ENCODE measurements at regions not wholly inside any gene's neighbourhood (a gene's known extent, or its start where the extent isn't known, plus 50 kb on each side); places are given as distances from the start of the nearest gene placed in this dataset.

GRCh38 chr2:51734115-51734514, 702.2 kb upstream of the NRXN1 start:
- TF ChIP-seq CTCF (optimal IDR thresholded peaks at IDR 0.05 in 1 of 3, IDR thresholded peaks at IDR 0.05 in 1 of 3, conservative IDR thresholded peaks at IDR 0.05 in 1 of 3; ENCODE audit: extremely low read depth in 1 of 3, insufficient read depth in 2 of 3, low read length in 3 of 3) = no peak
- TF ChIP-seq EZH2 (IDR thresholded peaks at IDR 0.05; ENCODE audit: low read length) = no peak
